ENCODE measurements at regions not wholly inside any gene's neighbourhood (a gene's known extent, or its start where the extent isn't known, plus 50 kb on each side); places are given as distances from the start of the nearest gene placed in this dataset.

- no peaks in the 10 kb centered on the region for H3K36me3 Mint-ChIP-seq (ENCODE audit: low read depth)
- no peaks in the 10 kb centered on the region for H3K4me1 Mint-ChIP-seq (ENCODE audit: low read depth)
- DNase-seq (ENCODE audit: low spot score): no peak
- H3K9me3 Mint-ChIP-seq: no peaks in the 10 kb centered on the region
- no peak overlapping the region for H3K4me3 Mint-ChIP-seq
- intact Hi-C loops (cut with micrococcal nuclease): no loop called here
- no peak overlapping the region for H3K27ac Mint-ChIP-seq
- H3K27me3 Mint-ChIP-seq (ENCODE audit: insufficient read depth): no peaks in the 10 kb centered on the region
Measured at GRCh38 chr4:96262057-96262456, 422.2 kb downstream of the PDHA2 start.

GRCh38 chr4:96263291-96263690 lies 423.4 kb downstream of the PDHA2 start:
- Mint-ChIP-seq H3K4me1 (ENCODE audit: low read depth) (no peaks in the 10 kb centered on the region), H3K36me3 (ENCODE audit: low read depth) (no peaks in the 10 kb centered on the region), H3K9me3 (no peaks in the 10 kb centered on the region), H3K27ac (no peak overlapping the region), H3K27me3 (ENCODE audit: insufficient read depth) (no peaks in the 10 kb centered on the region), H3K4me3 (no peak overlapping the region)
- intact Hi-C loops (cut with micrococcal nuclease): no loop called here
- DNase-seq (ENCODE audit: low spot score): no peak

- Mint-ChIP-seq H3K9me3 (no peaks in the 10 kb centered on the region), H3K4me3 (no peak overlapping the region), H3K27me3 (ENCODE audit: insufficient read depth) (no peaks in the 10 kb centered on the region), H3K4me1 (ENCODE audit: low read depth) (no peaks in the 10 kb centered on the region), H3K36me3 (ENCODE audit: low read depth) (no peaks in the 10 kb centered on the region), H3K27ac (no peak overlapping the region)
- DNase-seq (ENCODE audit: low spot score): no peak
- intact Hi-C loops (cut with micrococcal nuclease): no loop called here
Measured at GRCh38 chr4:96264941-96265463, 425.1 kb downstream of the PDHA2 start.

- H3K27me3 Mint-ChIP-seq (ENCODE audit: insufficient read depth): no peaks in the 10 kb centered on the region
- H3K9me3 Mint-ChIP-seq: no peaks in the 10 kb centered on the region
- no peaks in the 10 kb centered on the region for H3K36me3 Mint-ChIP-seq (ENCODE audit: low read depth)
- H3K4me3 Mint-ChIP-seq: no peak overlapping the region
- H3K27ac Mint-ChIP-seq: no peak overlapping the region
- intact Hi-C loops (cut with micrococcal nuclease): no loop called here
- H3K4me1 Mint-ChIP-seq (ENCODE audit: low read depth): no peaks in the 10 kb centered on the region
- DNase-seq (ENCODE audit: low spot score): no peak
Measured at GRCh38 chr4:96293806-96294205, 453.9 kb downstream of the PDHA2 start.

- H3K36me3 Mint-ChIP-seq (ENCODE audit: low read depth): no peaks in the 10 kb centered on the region
- H3K4me1 Mint-ChIP-seq (ENCODE audit: low read depth): no peaks in the 10 kb centered on the region
- no peaks in the 10 kb centered on the region for H3K27me3 Mint-ChIP-seq (ENCODE audit: insufficient read depth)
- DNase-seq (ENCODE audit: low spot score): no peak
- no peak overlapping the region for H3K4me3 Mint-ChIP-seq
- intact Hi-C loops (cut with micrococcal nuclease): no loop called here
- H3K27ac Mint-ChIP-seq: no peak overlapping the region
- no peaks in the 10 kb centered on the region for H3K9me3 Mint-ChIP-seq
Measured at GRCh38 chr4:96295143-96295741, 455.3 kb downstream of the PDHA2 start.

GRCh38 chr4:96301715-96302114 lies 461.8 kb downstream of the PDHA2 start:
- Mint-ChIP-seq H3K4me1 (ENCODE audit: low read depth) (no peaks in the 10 kb centered on the region), H3K27ac (no peak overlapping the region), H3K4me3 (no peak overlapping the region), H3K9me3 (no peaks in the 10 kb centered on the region), H3K36me3 (ENCODE audit: low read depth) (no peaks in the 10 kb centered on the region), H3K27me3 (ENCODE audit: insufficient read depth) (no peaks in the 10 kb centered on the region)
- intact Hi-C loops (cut with micrococcal nuclease): no loop called here
- DNase-seq (ENCODE audit: low spot score): no peak

- Mint-ChIP-seq H3K9me3 (peaks cover 14% of the 10 kb centered on the region), H3K27me3 (ENCODE audit: insufficient read depth) (no peaks in the 10 kb centered on the region), H3K27ac (no peak overlapping the region), H3K4me3 (no peak overlapping the region), H3K36me3 (ENCODE audit: low read depth) (no peaks in the 10 kb centered on the region), H3K4me1 (ENCODE audit: low read depth) (no peaks in the 10 kb centered on the region)
- intact Hi-C loops (cut with micrococcal nuclease): no loop called here
- no peak for DNase-seq (ENCODE audit: low spot score)
Measured at GRCh38 chr4:96305030-96305429, 465.1 kb downstream of the PDHA2 start.

- Mint-ChIP-seq H3K27me3 (ENCODE audit: insufficient read depth) (no peaks in the 10 kb centered on the region), H3K36me3 (ENCODE audit: low read depth) (no peaks in the 10 kb centered on the region)
- intact Hi-C loops (cut with micrococcal nuclease): no loop called here
Measured at GRCh38 chr4:96312046-96312685, 472.3 kb downstream of the PDHA2 start.

GRCh38 chr4:96315815-96316214 lies 475.9 kb downstream of the PDHA2 start:
- intact Hi-C loops (cut with micrococcal nuclease): no loop called here
- H3K9me3 Mint-ChIP-seq: no peaks in the 10 kb centered on the region
- H3K27me3 Mint-ChIP-seq (ENCODE audit: insufficient read depth): no peaks in the 10 kb centered on the region
- no peaks in the 10 kb centered on the region for H3K4me1 Mint-ChIP-seq (ENCODE audit: low read depth)
- no peak overlapping the region for H3K27ac Mint-ChIP-seq
- no peaks in the 10 kb centered on the region for H3K36me3 Mint-ChIP-seq (ENCODE audit: low read depth)
- no peak overlapping the region for H3K4me3 Mint-ChIP-seq
- DNase-seq (ENCODE audit: low spot score): no peak

More at GRCh38 chr4:96312046-96312685, 472.3 kb downstream of the PDHA2 start:
- Mint-ChIP-seq H3K4me1 (ENCODE audit: low read depth) (no peaks in the 10 kb centered on the region), H3K4me3 (no peak overlapping the region), H3K9me3 (peaks cover 12% of the 10 kb centered on the region), H3K27ac (no peak overlapping the region)
- no peak for DNase-seq (ENCODE audit: low spot score)

- no peaks in the 10 kb centered on the region for H3K36me3 Mint-ChIP-seq (ENCODE audit: low read depth)
- intact Hi-C loops (cut with micrococcal nuclease): no loop called here
- H3K27me3 Mint-ChIP-seq (ENCODE audit: insufficient read depth): no peaks in the 10 kb centered on the region
- H3K9me3 Mint-ChIP-seq: no peaks in the 10 kb centered on the region
- no peak for DNase-seq (ENCODE audit: low spot score)
- H3K4me1 Mint-ChIP-seq (ENCODE audit: low read depth): no peaks in the 10 kb centered on the region
- H3K4me3 Mint-ChIP-seq: no peak overlapping the region
- H3K27ac Mint-ChIP-seq: no peak overlapping the region
Measured at GRCh38 chr4:96316776-96317175, 476.9 kb downstream of the PDHA2 start.

GRCh38 chr4:96317891-96318290 lies 478.0 kb downstream of the PDHA2 start:
- H3K4me1 Mint-ChIP-seq (ENCODE audit: low read depth): no peaks in the 10 kb centered on the region
- H3K4me3 Mint-ChIP-seq: no peak overlapping the region
- H3K27me3 Mint-ChIP-seq (ENCODE audit: insufficient read depth): no peaks in the 10 kb centered on the region
- no peaks in the 10 kb centered on the region for H3K36me3 Mint-ChIP-seq (ENCODE audit: low read depth)
- intact Hi-C loops (cut with micrococcal nuclease): no loop called here
- H3K9me3 Mint-ChIP-seq: no peaks in the 10 kb centered on the region
- DNase-seq (ENCODE audit: low spot score): no peak
- no peak overlapping the region for H3K27ac Mint-ChIP-seq

GRCh38 chr4:96326846-96327245 lies 487.0 kb downstream of the PDHA2 start:
- intact Hi-C loops (cut with micrococcal nuclease): no loop called here
- Mint-ChIP-seq H3K4me1 (ENCODE audit: low read depth) (no peaks in the 10 kb centered on the region), H3K27ac (no peak overlapping the region), H3K4me3 (no peak overlapping the region), H3K9me3 (peaks cover 3% of the 10 kb centered on the region), H3K27me3 (ENCODE audit: insufficient read depth) (no peaks in the 10 kb centered on the region), H3K36me3 (ENCODE audit: low read depth) (no peaks in the 10 kb centered on the region)
- DNase-seq (ENCODE audit: low spot score): no peak

GRCh38 chr4:96342196-96342595 lies 502.3 kb downstream of the PDHA2 start:
- H3K4me3 Mint-ChIP-seq: no peak overlapping the region
- DNase-seq (ENCODE audit: low spot score): no peak
- intact Hi-C loops (cut with micrococcal nuclease): no loop called here
- no peaks in the 10 kb centered on the region for H3K9me3 Mint-ChIP-seq
- no peaks in the 10 kb centered on the region for H3K4me1 Mint-ChIP-seq (ENCODE audit: low read depth)
- H3K27ac Mint-ChIP-seq: no peak overlapping the region
- no peaks in the 10 kb centered on the region for H3K36me3 Mint-ChIP-seq (ENCODE audit: low read depth)
- no peaks in the 10 kb centered on the region for H3K27me3 Mint-ChIP-seq (ENCODE audit: insufficient read depth)
